A204.1 (cell line): ENCODE measurements at regions not wholly inside any gene's neighbourhood (a gene's known extent, or its start where the extent isn't known, plus 50 kb on each side); places are given as distances from the start of the nearest gene placed in this dataset.
"Not testable (repeated sequence)": the region's sequence is repeated elsewhere in the genome, so short reads cannot be mapped to it uniquely, and the experiment has no call there.

Experiments used
- FAIRE-seq: peaks from 2 replicates; lab custom pipeline; 2012; peaks lifted over from hg19 to GRCh38; lab: Jason Lieb, UNC

DNA sequence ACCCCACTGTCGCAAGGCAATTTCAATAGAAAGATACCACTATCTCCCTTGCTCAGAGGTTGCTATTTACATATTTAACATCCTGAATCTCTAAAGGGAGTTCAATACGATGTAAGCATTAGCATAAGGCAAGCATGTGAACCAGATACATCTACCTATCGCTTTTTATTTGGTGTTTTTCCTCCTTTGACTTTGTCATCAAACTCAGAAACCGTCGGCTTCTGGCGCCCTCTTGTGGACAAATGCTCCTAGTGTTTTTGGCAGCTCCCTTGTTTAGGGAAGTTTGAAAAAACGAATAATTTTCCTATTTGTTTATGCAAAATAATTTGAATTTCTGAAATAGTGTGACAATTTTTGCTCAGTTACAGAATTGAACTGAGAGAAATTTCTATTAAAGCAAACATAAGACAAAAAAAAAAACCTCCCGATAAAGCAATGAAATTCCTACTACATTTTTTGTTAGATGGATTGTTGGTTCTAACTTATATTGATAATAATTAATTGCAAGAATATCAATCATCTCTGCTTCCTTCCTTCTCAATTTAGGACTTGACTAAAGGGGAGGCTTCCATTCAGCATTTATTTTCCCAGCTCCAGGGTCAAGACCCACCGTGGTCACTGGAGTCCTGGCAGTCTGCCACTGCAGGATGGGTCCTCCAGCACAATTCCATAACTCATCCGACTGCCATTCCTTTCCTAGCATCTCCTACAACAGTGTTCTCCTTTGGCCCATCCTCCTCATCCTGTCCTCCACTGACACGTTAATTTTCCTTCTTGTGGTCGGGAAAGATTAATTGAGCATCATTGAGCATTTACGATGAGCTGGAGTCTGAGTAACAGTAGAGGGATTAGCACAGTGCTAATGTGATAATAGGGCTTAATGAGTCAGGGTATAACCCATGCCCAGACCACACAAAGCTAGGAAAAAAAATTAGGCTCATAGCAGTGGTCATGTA, 131.8 kb upstream of the CHD1 start:
- peak; percentile 95 for FAIRE-seq

DNA sequence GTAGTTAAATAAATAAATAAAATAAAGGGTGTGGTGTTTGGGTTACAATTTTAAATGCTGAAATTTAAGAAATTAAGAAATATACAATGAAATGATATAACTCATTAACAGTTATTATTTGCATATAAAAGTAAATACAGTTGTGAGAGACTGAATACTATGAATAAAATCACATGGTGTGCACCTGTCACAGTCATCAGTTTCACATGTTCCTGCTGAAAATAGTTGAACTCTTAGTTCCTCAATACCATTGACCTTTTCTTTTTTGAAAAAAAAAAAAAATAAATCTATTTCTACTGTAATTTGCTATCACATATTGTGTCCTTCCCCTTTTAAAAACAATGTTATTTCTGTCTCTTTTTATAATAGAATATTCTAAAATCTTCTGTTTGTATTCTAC, 130.9 kb upstream of the CHD1 start:
- no peak for FAIRE-seq

DNA sequence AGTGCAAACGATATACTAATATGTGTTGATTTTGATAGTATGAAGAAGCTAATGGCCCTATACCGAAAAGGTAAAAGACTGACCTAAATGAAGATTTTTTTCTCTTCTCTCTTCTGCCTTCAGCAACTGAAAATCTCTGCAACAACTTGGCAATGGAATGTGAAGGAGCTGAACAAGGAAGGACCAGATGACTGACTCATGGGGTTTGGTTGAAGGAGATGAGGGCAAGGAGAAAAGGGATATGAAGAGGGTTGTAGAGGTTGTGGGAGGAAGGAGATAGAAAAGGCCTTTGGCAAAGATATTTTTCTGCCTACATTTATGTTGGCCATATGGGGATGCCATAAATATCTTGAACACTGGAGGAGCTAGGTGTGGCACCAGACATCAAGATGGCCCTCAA, 129.7 kb upstream of the CHD1 start:
- FAIRE-seq: no peak

DNA sequence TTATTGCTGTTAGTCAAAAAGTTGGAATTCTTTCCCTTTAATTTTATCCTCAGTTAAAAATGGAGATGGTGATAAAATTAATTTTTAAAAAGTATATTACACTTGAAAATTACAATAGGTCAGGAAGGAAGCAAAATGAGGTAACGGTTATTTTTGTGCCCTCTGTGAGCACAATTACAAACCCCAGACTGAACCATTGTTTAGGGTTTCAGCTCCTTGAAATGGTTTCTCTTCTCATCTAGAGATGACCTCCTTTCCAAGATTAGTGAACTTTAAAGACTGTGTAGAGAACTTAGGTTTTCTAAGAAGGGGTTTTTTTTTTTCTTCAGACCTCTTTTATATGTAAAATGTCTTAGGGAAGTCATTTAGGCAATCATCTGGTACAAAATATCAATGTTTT, 126.2 kb upstream of the CHD1 start:
- no peak for FAIRE-seq

DNA sequence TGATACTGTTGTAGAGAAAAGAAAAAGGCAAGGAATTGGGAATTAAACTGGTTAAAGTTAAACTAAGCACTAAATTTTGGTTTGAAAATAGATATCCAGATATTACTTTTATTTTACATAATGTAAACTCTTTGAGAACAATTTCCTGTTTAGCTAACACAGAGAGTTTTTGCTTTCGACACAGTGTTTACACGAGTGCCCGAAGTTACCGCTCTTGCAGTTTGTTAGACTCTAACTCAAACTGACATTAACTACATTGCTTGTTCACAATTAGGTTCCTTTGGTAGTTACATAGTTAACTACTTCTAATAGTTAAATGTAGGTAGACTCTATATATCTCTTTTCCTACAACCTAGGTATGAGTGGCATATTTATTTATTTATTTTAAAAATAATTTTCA, 117.1 kb upstream of the CHD1 start:
- FAIRE-seq: no peak

DNA sequence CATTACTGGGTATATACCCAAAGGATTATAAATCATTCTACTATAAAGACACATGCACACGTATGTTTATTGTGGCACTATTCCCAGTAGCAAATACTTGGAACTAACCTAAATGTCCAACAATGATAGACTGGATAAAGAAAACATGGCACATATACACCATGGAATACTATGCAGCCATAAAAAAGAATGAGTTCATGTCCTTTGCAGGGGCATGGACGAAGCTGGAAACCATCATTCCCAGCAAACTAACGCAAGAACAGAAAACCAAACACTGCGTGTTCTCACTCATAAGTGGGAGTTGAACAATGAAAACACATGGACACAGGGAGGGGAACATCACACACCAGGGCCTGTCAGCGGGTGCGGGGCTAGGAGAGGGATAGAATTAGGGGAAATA, 114.5 kb upstream of the CHD1 start:
- not testable (repeated sequence) for FAIRE-seq

DNA sequence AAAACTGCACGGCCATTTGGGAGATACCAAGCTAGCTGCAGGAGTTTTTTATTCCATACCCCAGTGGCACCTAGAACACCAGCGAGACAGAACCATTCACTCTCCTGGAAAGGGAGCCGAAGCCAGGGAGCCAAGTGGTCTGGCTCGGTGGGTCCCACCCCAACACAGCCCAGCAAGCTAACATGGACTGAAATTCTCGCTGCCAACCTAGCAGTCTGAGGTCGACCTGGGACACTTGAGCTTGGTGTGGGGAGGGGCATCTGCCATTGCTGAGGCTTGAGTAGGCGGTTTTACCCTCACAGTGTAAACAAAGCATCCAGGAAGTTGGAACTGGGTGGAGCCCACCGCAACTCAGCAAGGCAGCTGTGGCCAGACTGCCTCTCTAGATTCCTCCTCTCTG, 108.9 kb upstream of the CHD1 start:
- no peak for FAIRE-seq

DNA sequence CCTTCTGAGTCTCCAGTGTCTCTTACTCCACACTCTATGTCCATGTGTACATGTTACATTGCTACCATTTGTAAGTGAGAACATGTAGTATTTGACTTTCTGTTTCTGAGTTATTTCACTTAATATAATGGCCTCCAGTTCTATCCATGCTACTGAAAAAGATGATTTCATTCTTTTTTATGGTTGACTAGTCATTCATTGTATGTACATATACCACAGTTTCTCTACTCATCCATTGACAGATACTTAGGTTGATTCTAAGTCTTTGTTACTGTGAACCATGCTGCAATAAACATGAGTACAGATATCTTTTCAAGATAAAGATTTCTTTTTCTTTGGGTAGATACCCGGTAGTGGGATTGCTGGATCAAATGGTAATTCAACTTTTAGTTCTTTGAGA, 107.1 kb upstream of the CHD1 start:
- FAIRE-seq: no peak

DNA sequence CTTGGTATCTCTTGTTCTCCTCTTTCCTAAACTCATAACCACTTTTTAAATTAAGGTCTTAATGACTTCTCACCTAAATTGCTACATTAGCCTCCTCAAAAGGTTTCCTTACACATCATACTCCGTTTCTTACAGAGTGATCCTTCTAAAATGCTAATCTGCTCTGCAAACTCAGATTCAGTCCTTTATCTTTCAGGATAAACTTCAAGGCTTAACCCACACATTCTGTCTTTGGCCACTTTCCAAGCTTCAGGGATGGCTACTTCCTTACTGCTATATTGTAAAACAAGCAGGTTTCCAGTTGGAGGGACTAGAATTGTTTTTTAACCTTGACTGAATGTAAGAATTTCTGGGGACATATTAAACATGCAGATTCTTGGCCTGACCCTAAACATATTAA, 105.5 kb upstream of the CHD1 start:
- no peak for FAIRE-seq

DNA sequence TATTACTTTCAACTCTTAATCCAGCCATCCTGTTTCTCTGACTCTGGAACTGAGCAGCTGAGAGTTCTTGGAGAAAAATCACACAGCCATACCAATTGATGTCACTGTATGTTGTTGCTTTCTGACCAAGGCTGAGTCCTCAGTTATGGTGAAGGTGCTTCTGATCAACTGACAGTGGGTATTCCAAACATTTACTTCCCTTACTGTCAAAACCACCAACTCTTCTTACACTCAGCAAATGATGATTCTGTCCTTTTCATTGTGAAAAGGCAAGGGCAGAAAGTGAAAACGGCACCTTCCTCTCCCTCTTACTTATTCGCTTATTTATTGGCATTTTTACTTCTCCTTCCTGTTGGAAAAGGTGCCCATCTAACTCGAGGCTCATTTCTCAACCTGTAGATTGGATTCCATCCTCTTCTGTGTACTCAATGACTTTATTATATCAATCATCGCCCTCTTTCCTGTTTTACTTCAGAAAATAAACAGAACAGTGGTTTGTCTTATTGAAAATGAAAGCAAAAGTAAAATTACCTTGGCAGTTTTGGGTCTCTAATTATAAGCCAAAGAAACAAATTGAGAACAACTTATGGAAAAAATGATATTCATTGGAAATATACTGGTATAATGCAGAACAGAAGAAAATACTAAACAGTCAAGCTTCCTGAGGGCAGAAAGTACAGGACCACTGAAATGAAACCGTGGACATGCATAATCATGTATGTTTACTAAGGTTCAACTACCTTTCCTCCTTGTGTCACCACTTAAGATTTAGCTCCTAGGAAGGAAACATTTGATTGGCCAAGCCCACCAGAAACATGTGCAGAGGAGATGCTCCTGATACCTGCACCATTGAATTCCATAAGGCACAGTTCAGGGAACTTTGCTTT, 104.5 kb upstream of the CHD1 start:
- FAIRE-seq: peak; percentile 87

DNA sequence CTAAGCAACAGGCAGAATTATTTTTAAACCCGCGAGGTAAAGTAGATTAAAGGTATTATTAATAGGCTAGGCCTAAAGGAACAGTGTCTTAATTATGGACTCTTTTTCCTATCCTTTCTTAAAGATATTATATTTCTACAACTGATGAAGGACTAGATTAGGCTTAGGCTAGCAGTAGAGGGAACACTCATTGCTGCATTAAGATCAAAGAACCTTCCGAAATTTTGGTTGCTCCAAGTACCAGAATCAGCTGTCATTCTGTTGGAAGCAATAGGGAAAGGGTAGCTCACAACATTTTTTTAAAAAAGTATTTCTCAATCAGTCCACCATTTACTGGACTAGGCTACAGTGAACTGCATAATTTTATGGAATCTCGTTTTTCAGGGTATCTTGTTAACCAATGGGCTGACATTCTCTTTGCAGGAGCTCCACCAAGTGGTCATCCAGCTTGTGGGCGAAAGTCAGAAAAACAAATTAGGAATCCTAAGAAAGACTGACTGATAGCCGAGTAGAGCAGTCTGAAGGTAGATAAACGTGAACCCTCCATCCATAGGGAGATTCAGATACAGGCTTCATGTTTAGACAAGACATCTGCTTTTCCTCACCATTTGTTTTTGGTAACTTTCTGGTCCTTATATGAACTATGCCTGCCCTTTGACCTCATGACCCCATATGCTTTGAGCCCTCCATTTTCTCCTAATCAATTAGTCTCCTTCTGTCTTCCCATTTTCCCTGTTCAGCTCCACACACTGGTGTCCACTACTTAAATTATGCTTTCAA, 103.6 kb upstream of the CHD1 start:
- FAIRE-seq: peak; percentile 86

DNA sequence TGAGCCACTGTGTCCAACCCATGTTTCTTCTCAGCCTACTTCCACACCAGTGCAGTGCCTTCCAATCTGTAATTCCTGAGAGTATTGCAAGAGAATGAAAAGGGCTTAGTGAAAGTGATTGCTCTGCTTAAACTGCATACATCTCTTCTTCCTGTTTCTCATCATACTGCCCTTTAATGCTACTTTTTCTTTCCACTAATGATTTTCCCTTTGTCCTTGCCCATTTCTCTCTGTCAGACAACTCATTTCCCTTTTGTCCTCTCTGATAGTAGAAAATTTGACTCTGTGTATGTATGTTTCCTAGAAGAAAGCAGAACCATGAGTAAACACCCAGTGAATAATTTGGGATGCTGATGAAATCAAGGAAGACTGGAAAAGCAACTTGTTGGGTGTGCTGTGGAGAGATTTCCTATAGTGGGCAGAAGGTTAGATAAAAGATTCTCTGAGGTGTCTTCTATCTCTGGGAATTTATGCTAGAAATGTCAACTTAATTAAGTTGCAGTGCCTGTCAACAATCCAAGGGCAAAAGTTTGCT, 102.2 kb upstream of the CHD1 start:
- no peak for FAIRE-seq

DNA sequence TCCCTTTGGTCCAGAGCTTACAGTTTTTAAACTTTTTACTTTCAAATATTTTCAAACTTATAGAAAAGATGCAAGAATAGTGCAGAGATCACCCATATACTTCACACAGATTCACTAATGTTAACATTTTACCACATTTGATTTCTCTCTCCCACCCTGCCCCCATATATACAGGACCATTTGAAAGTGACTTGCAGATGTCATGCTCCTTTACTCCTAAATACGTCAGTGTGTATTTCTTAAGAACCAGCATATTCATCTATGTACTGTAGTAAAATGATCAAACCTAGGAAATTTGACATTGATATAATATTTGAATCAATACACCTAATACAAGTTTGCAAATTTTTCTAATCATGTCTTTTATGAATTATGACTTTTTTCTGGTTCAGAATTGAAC, 100.4 kb upstream of the CHD1 start:
- no peak for FAIRE-seq

DNA sequence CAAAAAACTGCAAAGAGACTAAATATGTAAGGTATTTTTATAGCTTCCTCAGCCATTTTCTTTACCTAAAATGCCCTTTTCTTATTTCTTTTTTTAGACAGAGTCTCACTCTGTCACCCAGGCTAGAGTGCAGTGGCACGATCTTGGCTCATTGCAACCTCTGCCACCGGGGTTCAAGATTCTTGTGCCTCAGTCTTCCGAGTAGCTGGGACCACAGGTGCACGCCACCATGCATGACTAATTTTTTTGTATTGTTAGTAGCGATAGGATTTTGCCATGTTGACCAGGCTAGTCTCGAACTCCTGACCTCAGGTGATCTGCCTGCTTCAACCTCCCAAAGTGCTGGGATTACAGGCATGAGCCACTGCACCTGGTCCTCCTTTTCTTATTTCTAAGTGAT, 99.4 kb upstream of the CHD1 start:
- not testable (repeated sequence) for FAIRE-seq

DNA sequence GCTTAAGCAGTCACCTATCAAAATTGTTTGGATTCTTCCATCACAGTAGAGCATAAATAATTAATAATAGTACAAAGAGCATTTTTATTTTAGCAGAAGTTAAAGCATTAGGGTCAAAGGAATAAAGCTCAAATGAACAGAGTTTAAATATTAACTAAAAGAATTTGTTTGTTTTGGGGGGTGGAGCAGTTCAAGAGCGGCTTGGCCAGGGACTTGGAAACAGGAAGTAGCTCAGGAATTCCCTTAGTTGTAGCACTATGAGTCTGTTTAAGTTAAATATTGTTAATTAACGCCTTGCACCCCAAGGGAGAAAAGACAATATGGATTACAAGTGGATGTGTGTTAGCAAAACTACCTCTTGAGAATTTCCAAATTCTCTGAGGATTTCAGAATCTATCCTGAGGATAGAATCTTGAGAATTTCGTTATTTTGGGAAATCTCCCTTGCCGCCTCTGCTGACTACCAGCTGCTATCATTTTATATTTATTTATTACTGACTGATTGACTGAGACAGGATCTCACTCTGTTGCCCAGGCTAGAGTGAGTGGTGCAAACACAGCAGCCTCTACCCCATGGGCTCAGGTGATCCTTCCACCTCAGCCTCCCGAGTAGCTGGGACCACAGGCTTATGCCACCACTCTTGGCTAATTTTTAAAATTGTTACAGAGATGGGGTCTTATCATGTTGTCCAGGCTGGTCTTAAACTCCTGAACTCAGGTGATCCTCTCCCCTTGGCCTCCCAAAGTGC, 96.7 kb upstream of the CHD1 start:
- no peak for FAIRE-seq

DNA sequence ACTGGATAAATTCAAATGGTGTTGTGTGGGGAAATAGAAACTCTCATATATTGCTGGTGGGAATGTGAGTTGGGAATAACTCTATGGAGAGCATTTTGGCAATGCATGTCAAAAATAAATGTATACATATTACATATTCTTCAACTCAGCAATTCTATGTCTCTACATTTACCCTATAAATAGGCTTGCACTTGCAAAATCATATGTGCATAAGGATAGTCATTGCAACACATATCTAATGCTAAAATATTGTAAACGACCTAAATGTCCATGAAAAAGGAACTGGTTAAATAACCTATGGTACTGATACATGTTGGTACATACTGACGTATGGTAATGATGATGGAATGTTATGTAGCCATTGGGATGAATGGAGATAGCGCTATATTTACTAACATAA, 94.5 kb upstream of the CHD1 start:
- FAIRE-seq: no peak

DNA sequence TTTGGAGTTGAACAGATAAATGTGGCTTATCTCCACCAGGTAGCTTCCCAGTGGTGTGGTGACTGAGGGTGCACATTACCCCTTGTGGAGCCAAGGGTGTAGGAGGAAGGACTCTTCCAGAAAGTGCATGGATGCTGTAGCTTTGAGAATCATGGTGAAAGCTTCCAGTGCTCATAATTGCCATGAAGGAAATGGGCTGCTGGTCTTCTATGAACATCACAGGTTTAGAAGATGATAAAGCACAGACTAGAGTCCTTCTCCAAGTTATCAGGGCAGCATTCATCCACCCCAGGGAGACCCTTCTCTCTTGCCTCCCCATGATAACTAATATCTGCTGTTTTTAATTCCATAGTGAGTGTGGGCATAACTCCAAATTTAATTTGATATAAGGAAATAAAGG, 93.4 kb upstream of the CHD1 start:
- FAIRE-seq: no peak

DNA sequence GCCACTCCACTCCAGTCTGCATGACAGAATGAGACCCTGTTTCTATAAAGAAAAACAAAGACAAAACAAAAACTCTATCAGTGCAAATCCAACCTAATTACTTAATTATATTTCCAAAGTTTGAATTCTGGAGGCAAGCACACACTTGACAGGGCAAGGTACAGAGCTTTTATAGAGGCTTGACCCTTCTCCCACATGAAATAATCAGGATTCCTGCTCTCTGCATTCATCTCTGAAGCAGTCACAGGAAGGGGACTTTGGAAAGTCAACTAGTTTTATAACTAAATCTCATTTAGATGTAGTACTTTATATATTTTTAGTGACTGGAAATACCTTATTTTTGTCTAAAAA, 91.9 kb upstream of the CHD1 start:
- no peak for FAIRE-seq

DNA sequence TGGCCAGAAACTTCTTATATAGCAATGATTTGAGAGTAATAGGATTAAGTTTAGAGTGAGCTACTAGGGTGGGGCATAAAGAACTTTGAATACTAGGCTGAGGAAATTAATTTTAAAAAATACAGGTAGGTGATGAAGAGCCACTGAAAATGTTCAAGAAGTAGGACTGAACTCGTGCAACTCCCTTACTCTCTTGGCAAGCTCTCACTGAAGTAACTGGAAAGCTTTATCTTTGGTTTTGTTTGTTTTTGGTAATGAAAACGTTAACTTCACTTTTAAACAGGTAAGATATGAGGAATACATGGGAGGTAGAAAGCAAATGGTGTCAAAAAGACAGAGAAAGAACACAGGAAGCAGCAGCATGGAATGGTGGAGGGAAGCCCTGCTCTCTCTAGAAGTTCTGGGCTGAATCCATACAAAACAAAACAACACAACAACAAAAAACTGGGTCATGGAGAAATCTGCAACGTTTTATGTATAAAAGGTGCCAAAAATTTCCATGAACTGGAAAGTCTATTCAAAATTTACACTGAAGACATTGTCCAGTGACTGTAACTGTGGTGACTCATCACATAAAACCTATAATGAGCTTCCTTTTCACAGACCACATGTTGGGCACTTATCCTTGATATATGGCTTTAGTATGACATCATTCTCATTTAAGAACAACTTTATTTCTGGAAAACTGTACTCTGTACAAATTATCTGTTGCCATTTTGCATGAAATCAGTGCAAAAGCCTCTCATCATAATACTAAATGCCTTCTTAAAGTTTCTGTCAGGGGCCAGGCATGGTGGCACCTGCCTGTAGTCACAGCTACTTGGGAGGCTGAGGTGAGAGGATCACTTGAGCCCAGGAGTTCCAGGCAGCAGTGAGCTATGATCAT, 91.2 kb upstream of the CHD1 start:
- FAIRE-seq: no peak

DNA sequence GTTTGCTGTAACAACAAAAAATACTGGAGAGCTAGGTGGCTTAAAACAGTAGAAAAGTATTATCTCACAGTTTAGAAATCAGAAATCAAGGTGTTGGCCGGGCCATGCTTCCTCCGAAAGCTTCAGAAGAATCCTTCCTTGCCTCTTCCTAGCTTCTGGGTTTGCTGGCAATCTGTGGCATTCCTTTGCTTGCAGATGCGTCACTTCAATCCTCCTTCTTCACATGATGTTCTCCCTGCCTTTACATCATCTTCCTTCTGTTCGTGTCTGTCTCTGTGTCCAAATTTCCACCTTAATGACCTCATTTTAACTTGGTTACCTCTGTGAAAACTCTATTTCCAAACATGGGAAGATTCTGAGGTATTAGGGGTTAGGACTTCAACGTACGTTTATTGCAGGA, 90.4 kb upstream of the CHD1 start:
- no peak for FAIRE-seq

DNA sequence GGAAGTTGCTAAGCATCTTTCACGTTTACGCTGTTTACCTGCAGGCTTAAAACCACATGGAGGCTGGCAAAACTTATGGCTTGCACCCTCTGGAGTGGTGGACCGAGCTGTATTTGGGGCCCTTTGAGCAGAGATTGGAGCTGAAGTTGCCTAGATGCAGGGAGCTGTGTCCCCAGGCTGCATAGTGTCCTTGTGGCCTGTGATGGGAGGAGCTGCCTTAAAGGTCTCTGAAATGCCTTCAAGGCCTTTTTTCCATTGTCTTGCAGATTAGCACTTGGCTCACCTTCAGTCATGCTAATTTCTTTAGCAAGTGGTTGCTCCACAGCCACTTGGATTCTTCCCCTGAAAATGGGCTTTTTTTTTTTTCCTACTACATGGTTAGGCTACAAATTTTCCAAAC, 81.5 kb upstream of the CHD1 start:
- no peak for FAIRE-seq
